PFSK-1 (cell line): ENCODE measurements at regions not wholly inside any gene's neighbourhood (a gene's known extent, or its start where the extent isn't known, plus 50 kb on each side); places are given as distances from the start of the nearest gene placed in this dataset.

Experiments used
- FOXP2 ChIP-seq: optimal IDR thresholded peaks from 2 replicates; pipeline ENCODE3; 2011; ENCODE audit warnings: borderline replicate concordance, control low read depth, inconsistent platforms; ENCODE audit not compliant: insufficient read depth; ENCODE audit errors: extremely low read length, extremely low read depth
- POLR2AphosphoS5 ChIP-seq: IDR thresholded peaks from 2 replicates; pipeline ENCODE4 v1.6.1; 2012; ENCODE audit warnings: low read depth, mild to moderate bottlenecking, control low read depth, low read length, moderate library complexity
- REST ChIP-seq, 2 experiments: IDR thresholded peaks; 2 replicates each; pipeline versions ENCODE4 v1.6.1 to v1.8.0; 2011 to 2012; ENCODE audit warnings: low read depth in 2 of 2, low read length in 2 of 2, control low read depth in 1 of 2, inconsistent platforms in 1 of 2, mild to moderate bottlenecking in 1 of 2, moderate library complexity in 1 of 2; ENCODE audit not compliant: insufficient read depth in 1 of 2
- SIN3A ChIP-seq: IDR thresholded peaks from 2 replicates; pipeline ENCODE4 v1.6.1; 2012; ENCODE audit warnings: mild to moderate bottlenecking, low read length, moderate library complexity, borderline replicate concordance; ENCODE audit not compliant: insufficient read depth
- TAF1 ChIP-seq: IDR thresholded peaks from 2 replicates; pipeline ENCODE4 v1.6.1; 2012; ENCODE audit warnings: low read length, control low read depth, borderline replicate concordance; ENCODE audit not compliant: insufficient read depth

DNA sequence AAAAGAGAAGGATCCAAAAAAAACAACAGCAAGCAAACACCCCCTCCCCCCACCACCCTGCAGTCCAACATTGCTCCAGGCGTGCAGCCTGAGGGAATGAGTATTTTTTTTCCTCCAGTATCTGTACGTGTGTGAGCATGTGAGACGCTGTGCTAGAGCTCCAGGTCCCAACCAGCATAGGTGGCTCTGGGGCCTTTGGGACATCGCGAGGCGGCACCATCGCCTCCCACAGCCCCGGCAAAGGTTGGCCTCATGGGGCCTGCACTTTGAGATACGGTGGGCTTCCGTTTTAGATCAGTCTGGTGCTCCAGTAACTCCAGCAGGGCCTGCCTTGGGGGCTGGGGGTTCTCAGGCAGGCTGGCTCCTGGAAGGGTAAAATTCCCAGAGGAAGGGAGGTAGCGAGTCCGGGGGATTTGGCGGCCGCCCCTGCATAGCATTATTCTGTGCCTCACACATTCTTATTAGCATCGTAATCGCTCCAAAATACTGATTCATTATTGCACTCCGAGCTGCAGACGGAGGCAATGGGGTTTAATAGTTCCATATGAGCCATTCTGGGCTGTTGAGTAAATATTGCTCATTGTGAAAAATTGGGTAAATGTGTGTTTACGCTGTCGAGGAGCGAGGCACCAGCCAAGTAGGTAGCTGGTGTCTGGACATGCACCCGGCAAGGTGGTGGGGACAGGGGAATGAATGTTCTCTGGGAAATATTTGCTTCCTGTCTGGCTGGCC, 143.1 kb upstream of the MYL2 start:
- TF ChIP-seq FOXP2, result no peak
- TF ChIP-seq REST (IDR thresholded peaks at IDR 0.05; ENCODE audit: insufficient read depth in 1 of 2, low read depth in 2 of 2, low read length in 2 of 2), result no peak
- TF ChIP-seq TAF1, result no peak
- no peak for TF ChIP-seq SIN3A
- no peak for TF ChIP-seq POLR2AphosphoS5

DNA sequence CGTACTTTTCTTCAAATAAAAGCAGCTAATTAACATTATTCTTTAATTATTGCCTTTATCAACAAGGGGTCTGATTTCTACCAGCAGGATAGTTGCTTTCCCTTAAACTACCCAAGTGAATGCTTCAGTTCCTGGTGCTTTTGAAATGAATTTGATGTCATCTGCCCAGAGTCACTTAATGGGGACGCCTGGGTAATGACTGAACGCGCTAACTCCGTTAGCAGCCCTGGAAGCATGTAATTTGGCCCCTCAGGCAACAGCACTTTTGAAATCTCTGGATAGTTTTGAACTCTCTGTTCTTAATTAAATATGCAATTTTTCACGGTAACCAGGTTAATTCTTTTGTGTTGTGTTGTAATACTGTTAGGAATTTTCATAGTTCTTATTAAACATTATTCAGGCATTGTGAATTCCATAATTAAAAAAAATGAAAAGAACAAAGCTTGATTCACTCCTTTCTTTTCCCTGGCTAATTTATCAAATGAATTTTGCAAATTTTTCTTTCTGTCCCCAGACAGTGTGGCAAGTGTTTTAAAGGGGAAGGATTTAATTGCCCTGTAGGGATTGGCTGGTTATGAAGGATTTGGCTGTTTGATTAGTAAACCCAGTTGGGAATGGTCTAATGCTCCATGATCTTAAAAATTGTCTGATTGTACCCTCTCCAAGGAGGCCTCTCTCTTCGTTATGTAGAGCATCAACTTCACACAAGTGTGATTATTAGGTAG, 137.5 kb upstream of the MYL2 start:
- TF ChIP-seq TAF1 (no peak), REST (IDR thresholded peaks at IDR 0.05; ENCODE audit: insufficient read depth in 1 of 2, low read depth in 2 of 2, low read length in 2 of 2) (no peak), POLR2AphosphoS5 (no peak), FOXP2 (no peak), SIN3A (no peak)

DNA sequence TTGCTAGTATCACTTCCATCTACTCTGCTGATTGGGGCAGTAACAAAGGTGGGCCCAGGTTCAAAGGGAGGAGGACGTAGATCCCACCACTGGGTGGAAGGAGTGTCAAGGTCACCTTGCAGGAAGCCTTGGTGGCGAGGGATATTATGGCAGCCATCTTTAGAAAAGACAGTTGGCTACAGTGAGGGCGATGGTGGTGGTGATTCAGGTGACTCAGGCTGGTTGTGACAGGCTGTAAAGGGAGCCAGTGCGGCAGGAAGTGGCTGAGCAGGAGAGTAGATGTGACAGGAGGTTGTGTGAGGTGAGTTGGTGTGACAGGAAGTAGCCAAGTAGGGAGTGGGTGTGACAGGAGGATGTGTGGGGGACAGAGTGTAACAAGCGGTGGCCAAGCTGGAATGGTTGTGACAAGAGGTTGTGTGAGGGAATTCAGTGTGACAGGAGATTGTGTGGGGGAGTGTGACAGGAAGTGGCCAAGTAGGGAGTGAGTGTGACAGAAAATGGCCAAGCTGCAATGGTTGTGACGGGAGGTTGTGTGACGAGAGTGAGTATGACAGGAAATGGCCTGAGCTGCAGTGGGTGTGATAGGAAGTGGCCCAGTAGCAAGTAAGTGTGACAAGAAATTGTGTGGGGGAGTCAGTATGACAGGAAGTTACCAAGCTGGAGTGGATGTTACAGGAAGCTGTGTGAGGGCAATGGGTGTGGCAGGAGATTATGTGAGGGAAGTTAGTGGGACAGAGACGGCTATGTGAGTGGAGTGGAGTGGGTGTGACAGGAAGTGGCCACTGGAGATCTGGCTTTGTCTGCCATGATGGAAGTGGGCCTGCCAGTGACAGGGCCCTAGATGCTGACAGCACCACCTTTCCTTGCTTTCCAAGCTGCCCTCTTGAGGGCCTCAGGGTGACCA, 136.5 kb upstream of the MYL2 start:
- TF ChIP-seq SIN3A (0 out of 2 replicates have a peak, but pooled peaks have one; percentile 2), POLR2AphosphoS5 (no peak)

GRCh38 chr12:111055181-111055880, 135.0 kb upstream of the MYL2 start:
- no peak for TF ChIP-seq REST (IDR thresholded peaks at IDR 0.05; ENCODE audit: insufficient read depth in 1 of 2, low read depth in 2 of 2, low read length in 2 of 2)
- no peak for TF ChIP-seq FOXP2
- TF ChIP-seq SIN3A, result no peak
- no peak for TF ChIP-seq POLR2AphosphoS5

- no peak for TF ChIP-seq FOXP2
Observed at GRCh38 chr12:111048991-111049390, 128.6 kb upstream of the MYL2 start.
